ENCODE measurements at regions not wholly inside any gene's neighbourhood (a gene's known extent, or its start where the extent isn't known, plus 50 kb on each side); places are given as distances from the start of the nearest gene placed in this dataset.

GRCh38 chr21:31416465-31416864, 72.4 kb upstream of the TIAM1 start:
- Histone ChIP-seq H3K79me2 (ENCODE audit: control insufficient read depth, insufficient read depth, low read length) (no peaks in the 10 kb centered on the region), H4K20me1 (replicated peaks; ENCODE audit: control insufficient read depth, extremely low read depth, insufficient read depth, low read length) (no peaks in the 10 kb centered on the region), H3K9me3 (replicated peaks; ENCODE audit: control insufficient read depth, insufficient read depth, low read length) (no peaks in the 10 kb centered on the region), H3K9ac (replicated peaks; ENCODE audit: extremely low read depth, insufficient read depth, low read length) (no peak overlapping the region), H3K4me2 (ENCODE audit: insufficient read depth, low read length) (no peak overlapping the region), H3K36me3 (ENCODE audit: control insufficient read depth in 2 of 2, extremely low read depth in 1 of 2, insufficient read depth in 2 of 2, low read length in 2 of 2) (no peaks in the 10 kb centered on the region), H3K4me3 (replicated peaks in 1 of 3; ENCODE audit: insufficient read depth in 1 of 3, low read depth in 1 of 3, low read length in 3 of 3) (no peak overlapping the region), H2AFZ (ENCODE audit: low read depth, low read length) (no peak overlapping the region), H3K27ac (ENCODE audit: insufficient read depth, low read depth, low read length) (no peak overlapping the region), H3K9me1 (replicated peaks; ENCODE audit: control insufficient read depth, extremely low read depth, insufficient read depth, low read length) (no peaks in the 10 kb centered on the region), H3K27me3 (ENCODE audit: control insufficient read depth in 2 of 2, insufficient read depth in 2 of 2, low read length in 2 of 2) (no peaks in the 10 kb centered on the region), H3K4me1 (ENCODE audit: control insufficient read depth, extremely low read depth, insufficient read depth, low read length) (no peaks in the 10 kb centered on the region)
- ChIA-PET CTCF (no interaction called here), POLR2A (no interaction called here)
- BruUV-seq (replicated peaks): no TSS peak
- dilution Hi-C loops (cut with MboI; ENCODE audit: extremely low pct_ligation_motif_present, low sequenced_read_pairs) (no loop called here), intact Hi-C loops (cut with micrococcal nuclease) (no loop called here)
- no peak for DNase-seq (ENCODE audit: low read depth, low spot score)
- no peak for FAIRE-seq
- TF ChIP-seq MAX (IDR thresholded peaks at IDR 0.05; ENCODE audit: insufficient read depth, insufficient read length): no peak
- TF ChIP-seq POLR2AphosphoS5 (IDR thresholded peaks at IDR 0.05; ENCODE audit: insufficient read depth, low read depth, low read length): no peak
- no peak for TF ChIP-seq FOS (IDR thresholded peaks at IDR 0.05; ENCODE audit: borderline replicate concordance, insufficient read depth, low read length)
- no peak for TF ChIP-seq GATA2 (IDR thresholded peaks at IDR 0.05; ENCODE audit: insufficient read depth, insufficient read length, low read depth, low read length)
- TF ChIP-seq MYC (IDR thresholded peaks at IDR 0.05; ENCODE audit: low read depth, low read length): no peak
- no peak for TF ChIP-seq EZH2 (IDR thresholded peaks at IDR 0.05; ENCODE audit: borderline replicate concordance, low read depth, low read length, severe bottlenecking)
- TF ChIP-seq JUN (IDR thresholded peaks at IDR 0.05; ENCODE audit: borderline replicate concordance, insufficient read depth, insufficient read length, low read depth): no peak
- no peak for TF ChIP-seq CTCF (IDR thresholded peaks at IDR 0.05; ENCODE audit: extremely low read depth in 1 of 2, insufficient read depth in 1 of 2, low read depth in 1 of 2, low read length in 2 of 2)
- TF ChIP-seq POLR2A (IDR thresholded peaks at IDR 0.05; ENCODE audit: low read depth, low read length): no peak
